Smooth muscle cell (in vitro differentiated cells): ENCODE measurements at regions not wholly inside any gene's neighbourhood (a gene's known extent, or its start where the extent isn't known, plus 50 kb on each side); places are given as distances from the start of the nearest gene placed in this dataset.

Experiments used
- DNase-seq: peaks from one replicate; lab custom pipeline; 2025; ENCODE audit not compliant: unreplicated experiment; lab: John Stamatoyannopoulos, UW
- H2AFZ ChIP-seq: fragments of 200-600 bp; sonication (generic); 2 replicates; pipeline ENCODE4 v1.6.0; 2016; ENCODE audit warnings: antibody characterized with exemption, low read depth, mild to moderate bottlenecking
- H3F3A ChIP-seq: fragments of 200-600 bp; sonication (generic); 2 replicates; pipeline ENCODE4 v1.6.0; 2017; ENCODE audit warnings: antibody characterized with exemption, low read depth
- H3K27ac ChIP-seq: fragments of 200-600 bp; sonication (generic); 2 replicates; pipeline ENCODE4 v1.5.1; 2016; ENCODE audit warnings: low read depth, mild to moderate bottlenecking
- H3K27me3 ChIP-seq: fragments of 200-600 bp; sonication (generic); 2 replicates; pipeline ENCODE4 v1.6.1; 2016; ENCODE audit warnings: low read depth, mild to moderate bottlenecking
- H3K36me3 ChIP-seq: fragments of 200-600 bp; sonication (generic); 2 replicates; pipeline ENCODE4 v1.5.1; 2016; ENCODE audit warnings: low read depth
- H3K4me1 ChIP-seq: fragments of 200-600 bp; sonication (generic); 2 replicates; pipeline ENCODE4 v1.5.1; 2016; ENCODE audit warnings: low read depth
- H3K4me2 ChIP-seq: fragments of 200-600 bp; sonication (generic); 2 replicates; pipeline ENCODE4 v1.6.0; 2016; ENCODE audit warnings: mild to moderate bottlenecking
- H3K4me3 ChIP-seq: fragments of 200-600 bp; sonication (generic); 2 replicates; pipeline ENCODE4 v1.5.1; 2016; ENCODE audit warnings: mild to moderate bottlenecking
- H3K79me2 ChIP-seq: fragments of 200-600 bp; sonication (generic); 2 replicates; pipeline ENCODE4 v1.6.0; 2016; ENCODE audit warnings: low read depth, mild to moderate bottlenecking
- H3K9ac ChIP-seq: fragments of 200-600 bp; sonication (generic); 2 replicates; pipeline ENCODE4 v1.6.0; 2016; ENCODE audit warnings: low read depth
- H3K9me3 ChIP-seq: fragments of 200-600 bp; sonication (generic); replicated peaks from 2 replicates; pipeline ENCODE4 v1.5.1; 2016; ENCODE audit warnings: low read depth
- H4K20me1 ChIP-seq: fragments of 200-600 bp; sonication (generic); 2 replicates; pipeline ENCODE4 v1.6.0; 2016; ENCODE audit warnings: low read depth
- CTCF ChIP-seq: fragments of 200-600 bp; sonication (generic); IDR thresholded peaks from 2 replicates; pipeline ENCODE4 v1.5.1; 2017; ENCODE audit warnings: borderline replicate concordance, mild to moderate bottlenecking, antibody characterized with exemption; ENCODE audit not compliant: insufficient read depth, poor library complexity, severe bottlenecking
- WGBS: methylation state at CpG from one replicate; pipeline ENCODE4 v1.1.7; 2016; ENCODE audit warnings: low lambda C conversion rate; 5-methylcytosine and 5-hydroxymethylcytosine counted together

DNA sequence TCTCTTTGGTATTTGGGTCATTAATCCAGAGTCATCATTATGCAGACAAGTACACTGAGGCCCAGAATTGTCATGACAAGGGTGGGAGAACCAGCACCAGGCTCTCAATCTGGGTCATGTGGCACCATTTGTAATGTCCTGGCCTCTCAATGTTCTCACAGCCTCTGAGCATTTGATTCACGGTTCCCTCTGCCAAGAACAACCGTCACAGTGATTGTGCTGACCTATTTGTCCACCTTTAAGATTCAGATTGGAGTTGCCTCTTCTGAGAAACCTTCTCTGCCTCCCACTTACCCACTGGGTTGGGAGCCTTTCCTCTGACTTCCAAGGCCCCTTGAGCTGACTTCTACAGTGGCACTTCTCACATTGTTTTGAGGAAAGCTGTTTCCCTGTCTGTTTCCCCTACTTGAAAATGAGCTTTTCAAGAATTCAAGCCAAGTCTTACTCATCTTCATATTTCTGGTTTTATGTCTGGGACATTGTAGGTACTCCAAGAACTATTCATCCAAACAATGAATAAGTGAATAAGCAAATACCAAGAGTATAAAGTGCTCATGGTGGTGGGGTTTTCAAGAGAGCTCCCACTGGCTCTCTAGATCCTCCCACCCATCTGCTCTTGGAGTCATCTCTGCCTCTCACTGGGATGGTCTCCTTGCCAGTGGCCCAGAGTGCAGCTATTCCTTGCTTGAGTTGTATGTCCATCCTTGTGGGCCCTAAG, 126.4 kb upstream of the E2F8 start:
- 93% methylated on average over 2 of the region's 2 CpGs for WGBS
- no peak for DNase-seq
- no peaks in the 10 kb centered on the region for H3K79me2 ChIP-seq
- no peaks in the 10 kb centered on the region for H3K9me3 ChIP-seq
- no peak overlapping the region for H2AFZ ChIP-seq
- H3K36me3 ChIP-seq: no peaks in the 10 kb centered on the region
- H3K4me3 ChIP-seq: no peak overlapping the region
- no peak overlapping the region for H3K4me2 ChIP-seq
- peaks cover 18% of the 10 kb centered on the region for H3K27me3 ChIP-seq
- H3K4me1 ChIP-seq: peaks cover 14% of the 10 kb centered on the region
- H4K20me1 ChIP-seq: no peaks in the 10 kb centered on the region
- TF ChIP-seq CTCF: no peak
- H3K9ac ChIP-seq: no peak overlapping the region
- no peaks in the 10 kb centered on the region for H3F3A ChIP-seq
- H3K27ac ChIP-seq: no peak overlapping the region

DNA sequence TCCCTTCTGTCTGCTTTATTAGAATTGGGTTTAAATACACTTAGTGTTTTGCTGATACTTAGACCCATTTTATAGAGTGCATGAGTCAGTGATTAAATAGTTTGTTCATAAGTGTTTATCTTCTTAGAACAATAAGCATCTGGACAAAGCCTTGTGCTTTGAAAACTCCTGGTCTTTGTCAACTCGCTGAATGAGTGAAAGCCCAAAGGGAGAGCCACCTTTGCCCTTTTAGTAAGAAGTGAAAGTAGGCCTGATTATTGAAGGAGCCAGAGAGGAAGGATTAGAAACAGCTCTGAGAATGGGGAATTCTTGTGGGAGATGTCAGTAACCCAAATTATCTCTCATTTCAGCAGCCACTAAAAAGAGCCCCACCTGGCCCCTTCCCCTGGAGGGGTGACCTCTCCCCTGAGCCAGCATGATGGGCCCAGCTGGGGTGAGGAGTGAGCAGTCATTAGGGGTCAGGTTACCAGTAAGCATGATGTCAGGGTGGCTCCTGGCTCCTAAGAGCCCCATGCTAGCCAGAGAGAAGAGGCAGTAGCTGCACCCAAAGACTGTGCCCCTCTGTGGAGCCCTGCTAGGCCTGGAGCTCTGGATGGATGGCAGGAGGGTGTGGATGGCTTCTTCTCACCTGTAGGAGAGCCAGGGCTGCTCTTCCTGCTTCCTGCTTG, 125.1 kb upstream of the E2F8 start:
- Histone ChIP-seq H3K9ac (no peak overlapping the region), H3K27me3 (peaks cover 18% of the 10 kb centered on the region), H3F3A (no peaks in the 10 kb centered on the region), H3K4me3 (no peak overlapping the region), H3K79me2 (no peaks in the 10 kb centered on the region), H3K4me2 (no peak overlapping the region), H3K9me3 (no peaks in the 10 kb centered on the region), H3K36me3 (no peaks in the 10 kb centered on the region), H3K4me1 (peaks cover 14% of the 10 kb centered on the region), H3K27ac (no peak overlapping the region), H2AFZ (no peak overlapping the region), H4K20me1 (no peaks in the 10 kb centered on the region)
- no peak for TF ChIP-seq CTCF
- no peak for DNase-seq
- WGBS: 58% methylated on average over 1 of the region's 1 CpG

DNA sequence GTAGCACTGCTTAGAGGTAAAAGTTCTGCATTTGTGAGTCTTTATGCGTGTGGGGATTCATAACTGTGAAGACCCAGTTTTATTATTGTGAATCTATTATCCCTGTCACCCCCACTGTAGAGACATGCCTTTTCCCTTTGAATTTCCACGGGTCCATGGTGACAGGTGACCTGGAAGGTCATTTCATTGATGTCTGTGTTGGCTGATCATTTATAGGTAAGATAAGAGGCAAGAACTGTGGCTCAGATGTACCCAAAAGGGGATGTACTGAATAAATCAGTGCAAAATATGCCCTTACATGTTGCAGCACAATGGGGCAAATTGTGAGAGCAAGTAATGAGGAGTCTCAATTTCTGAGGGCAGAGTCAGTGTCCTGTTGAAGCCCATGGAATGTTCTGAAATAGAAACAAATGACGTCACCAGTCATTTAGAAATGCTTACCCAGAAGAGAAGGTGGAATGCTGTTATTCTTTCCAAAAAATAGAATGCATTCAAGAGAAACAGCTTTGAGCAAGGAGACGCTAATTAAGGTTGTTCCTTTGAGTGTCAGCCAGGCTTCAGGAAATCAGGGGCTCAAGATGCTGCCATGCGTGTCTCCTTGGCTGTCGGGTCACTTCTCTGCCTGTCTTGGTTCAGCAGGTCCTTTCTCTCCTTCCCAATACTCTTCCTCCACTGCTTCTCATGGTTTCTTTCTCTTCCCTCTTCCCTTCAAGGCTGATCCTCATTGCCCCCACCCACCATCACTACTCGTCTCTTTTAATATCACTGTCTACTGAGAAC, 118.7 kb upstream of the E2F8 start:
- Histone ChIP-seq H3K27ac (no peak overlapping the region), H3K9ac (no peak overlapping the region), H3K36me3 (no peaks in the 10 kb centered on the region), H3K9me3 (no peaks in the 10 kb centered on the region), H4K20me1 (no peaks in the 10 kb centered on the region), H3K79me2 (no peaks in the 10 kb centered on the region), H3K4me3 (no peak overlapping the region), H3K4me1 (no peaks in the 10 kb centered on the region), H3F3A (no peaks in the 10 kb centered on the region), H3K4me2 (no peak overlapping the region), H3K27me3 (peaks cover 52% of the 10 kb centered on the region), H2AFZ (no peak overlapping the region)
- TF ChIP-seq CTCF: no peak
- no peak for DNase-seq
- 86% methylated on average over 7 of the region's 7 CpGs for WGBS
